ENCODE measurements at regions not wholly inside any gene's neighbourhood (a gene's known extent, or its start where the extent isn't known, plus 50 kb on each side); places are given as distances from the start of the nearest gene placed in this dataset.

DNA sequence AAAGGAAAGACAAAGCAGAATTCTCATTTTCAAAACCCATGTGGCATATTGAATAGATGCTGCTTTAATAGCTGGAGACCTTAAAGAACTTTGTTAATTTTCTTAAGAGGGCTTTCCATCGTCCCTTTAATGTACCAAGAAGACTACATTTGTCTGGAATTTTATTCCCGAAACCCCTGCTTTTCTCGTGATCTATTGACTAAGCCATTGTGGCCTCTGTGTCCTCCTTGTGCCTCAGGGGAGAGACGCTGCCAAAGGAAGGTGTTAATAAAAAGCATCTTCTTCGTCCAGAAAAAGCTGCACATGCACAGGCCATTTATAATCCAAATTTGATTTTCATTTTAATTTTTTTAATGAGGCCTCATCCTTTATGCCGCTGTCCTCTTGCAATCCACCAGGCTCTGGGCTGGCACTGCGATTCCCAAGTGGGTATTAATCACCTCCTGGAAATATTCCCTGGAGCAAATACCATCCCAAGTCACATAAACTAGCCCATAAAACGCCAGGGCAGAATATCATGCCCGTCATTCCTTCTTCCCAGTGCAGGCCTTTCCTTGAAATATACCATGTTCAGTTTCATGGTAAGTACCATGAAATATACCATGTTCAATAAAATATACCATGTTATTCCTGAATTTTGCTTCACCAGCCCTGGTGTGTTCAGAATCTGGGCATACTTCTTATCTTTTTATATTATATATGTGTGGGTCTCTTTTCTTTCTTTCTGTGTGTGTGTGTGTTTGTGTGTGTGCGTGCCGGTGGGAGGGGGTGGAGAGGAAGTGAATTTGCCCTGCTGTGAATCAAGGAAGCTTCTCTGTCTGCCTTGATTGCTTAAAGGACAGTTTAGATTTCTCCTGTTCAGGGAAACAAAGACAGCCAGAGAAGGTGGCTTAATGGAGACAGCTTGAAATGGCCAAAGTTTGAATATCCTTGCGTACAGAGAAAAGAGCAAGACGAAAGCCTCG is 147.6 kb downstream of the PHETA1 start:
- peak; percentile 41 for DNase-seq

DNA sequence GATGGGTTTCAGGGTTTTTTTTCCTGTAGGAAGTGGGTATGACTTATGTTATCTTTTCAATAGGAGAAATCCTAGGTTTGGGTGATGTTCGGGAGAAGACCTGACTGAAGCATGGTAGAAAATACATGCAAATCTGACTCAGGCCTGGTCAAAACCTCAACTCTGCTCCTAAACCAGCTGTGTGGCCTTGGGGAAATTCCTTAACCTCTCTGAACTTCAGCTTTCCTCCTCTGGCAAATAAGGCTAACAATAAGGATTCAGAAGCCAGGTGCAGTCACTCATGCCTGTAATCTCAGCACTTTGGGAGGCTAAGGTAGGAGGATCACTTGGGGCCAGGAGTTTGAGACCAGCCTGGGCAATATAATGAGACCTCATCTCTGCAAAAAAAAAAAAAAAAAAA is 148.5 kb downstream of the PHETA1 start:
- DNase-seq = no peak

DNA sequence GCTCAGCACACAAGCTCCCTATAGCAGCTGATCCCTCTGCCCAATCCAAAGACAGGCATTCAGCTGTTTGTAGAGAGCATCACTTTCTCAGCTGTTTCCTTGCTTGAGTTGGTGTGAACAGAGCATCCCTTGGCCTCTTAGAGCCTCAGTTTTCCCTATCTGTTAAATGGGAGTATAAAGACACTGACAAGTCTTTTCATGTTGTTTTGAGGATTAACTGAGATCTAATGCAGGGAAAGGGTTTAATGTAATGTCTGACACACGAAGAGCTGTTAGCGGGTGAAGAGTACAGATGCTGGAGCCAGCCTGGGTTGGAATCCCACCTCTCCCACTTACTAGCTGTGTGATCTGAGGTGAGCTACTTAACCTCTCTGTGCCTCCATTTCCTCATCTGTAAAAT is 149.5 kb downstream of the PHETA1 start:
- DNase-seq = no peak

DNA sequence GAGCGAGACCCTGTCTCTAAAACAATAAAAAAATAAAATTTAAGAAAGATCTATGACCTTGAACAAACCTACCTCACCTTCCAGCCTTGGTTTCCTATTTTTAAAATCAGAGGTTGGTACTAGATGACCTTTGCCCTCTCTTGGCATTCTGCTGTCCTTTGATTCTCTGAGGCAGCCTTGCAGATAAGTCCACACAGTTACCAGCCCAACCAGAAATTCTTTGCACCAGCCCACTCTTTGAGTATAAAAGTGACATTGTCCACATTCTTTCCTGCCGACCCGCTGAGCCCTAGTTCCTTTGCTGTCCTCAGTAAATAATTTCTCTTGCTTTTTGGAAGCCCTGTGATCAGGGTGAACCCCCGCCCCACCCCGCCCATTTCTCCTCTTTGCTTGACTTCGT is 150.4 kb downstream of the PHETA1 start:
- DNase-seq = no peak

- no peak for DNase-seq
Measured at GRCh38 chr12:111216387-111217159, 152.3 kb downstream of the PHETA1 start.

DNA sequence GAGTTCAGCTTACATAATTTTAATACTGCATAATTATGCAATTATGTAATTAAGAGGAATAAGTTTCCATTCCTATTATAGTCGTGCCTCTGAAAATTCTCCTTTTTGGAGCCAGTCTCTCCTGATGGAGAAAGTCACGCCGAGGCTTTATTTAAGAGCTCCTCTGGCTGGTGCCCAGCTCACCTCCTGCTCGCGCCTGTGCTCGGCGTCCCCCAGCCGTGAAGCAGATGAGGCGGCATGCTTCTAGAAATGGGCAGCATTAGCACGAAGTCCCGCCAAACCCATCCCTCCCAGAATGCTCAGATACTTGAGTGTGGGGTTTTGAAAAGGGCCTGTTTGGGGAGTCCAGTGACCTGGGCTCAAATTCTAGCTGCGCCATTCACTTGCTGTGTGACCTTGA is 153.0 kb downstream of the PHETA1 start:
- no peak for DNase-seq

GRCh38 chr12:111214401-111214800 is 154.5 kb downstream of the PHETA1 start:
- no peak for DNase-seq

GRCh38 chr12:111213561-111213960 is 155.3 kb downstream of the PHETA1 start:
- DNase-seq = no peak

DNA sequence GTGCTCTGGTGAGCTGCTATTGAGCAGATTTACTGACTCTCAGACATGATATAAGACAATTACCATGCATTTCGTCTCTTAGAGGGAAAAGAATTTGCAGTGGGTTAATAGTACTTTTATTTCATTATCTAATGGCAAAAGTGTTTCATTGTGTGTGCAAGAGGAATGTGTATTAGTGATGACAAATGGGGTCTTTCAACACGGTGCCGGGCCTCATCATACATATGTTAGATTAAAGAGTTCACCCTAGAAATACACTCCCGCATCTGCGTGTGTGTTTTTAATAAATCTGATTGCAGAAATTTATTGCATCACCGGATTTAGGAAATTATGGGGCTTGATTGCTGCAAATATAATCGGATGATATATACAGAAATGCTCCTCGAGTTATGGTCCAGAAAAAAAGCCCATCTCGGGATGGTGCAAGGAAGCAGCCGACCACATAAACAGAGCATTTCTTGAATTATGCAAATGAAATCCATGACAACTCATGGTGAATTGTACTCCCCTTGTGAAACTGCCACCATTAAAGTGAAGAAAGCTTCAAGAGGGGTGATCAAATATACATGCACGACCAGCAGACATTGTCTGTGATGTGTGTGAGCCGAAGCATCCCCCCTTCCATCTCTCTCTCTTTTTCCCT is 156.0 kb downstream of the PHETA1 start:
- DNase-seq = no peak

DNA sequence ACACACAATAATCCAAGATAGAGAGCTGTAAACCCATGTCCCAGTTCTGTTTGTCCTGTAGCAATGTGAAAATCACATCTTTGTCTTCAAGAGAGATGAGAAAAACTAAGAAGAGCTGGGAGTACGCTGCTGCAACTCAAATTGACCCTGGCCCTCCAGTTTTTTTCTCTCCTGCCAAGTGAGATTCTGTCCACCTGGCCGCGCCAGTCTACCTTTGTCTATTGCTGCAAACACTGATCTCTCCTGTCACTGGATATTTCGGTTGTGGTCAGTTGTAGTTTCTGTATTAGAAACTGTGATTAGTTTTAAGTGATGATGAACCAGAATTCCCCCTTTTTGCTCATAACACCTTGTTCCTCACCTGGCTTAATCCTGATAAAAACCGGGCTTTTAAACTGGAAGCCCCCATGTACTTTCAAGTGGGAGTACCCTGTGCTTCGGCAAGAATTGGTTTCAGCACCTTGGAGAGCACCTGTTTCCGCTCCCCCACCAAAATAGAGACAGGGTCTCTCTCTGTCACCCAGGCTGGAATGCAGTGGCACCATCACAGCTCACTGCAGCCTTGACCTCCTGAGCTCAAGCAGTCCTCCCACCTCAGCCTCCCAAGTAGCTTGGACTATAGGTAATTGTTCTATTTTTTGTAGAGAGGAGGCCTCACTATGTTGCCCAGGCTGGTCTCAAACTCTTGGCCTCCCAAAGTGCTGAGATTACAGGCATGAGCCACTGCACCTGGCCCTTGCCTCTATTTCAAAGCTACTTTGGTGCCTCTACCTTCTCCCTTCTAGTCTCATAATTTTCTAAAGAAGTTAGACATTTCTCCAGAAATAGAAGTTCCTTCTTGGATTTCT is 156.8 kb downstream of the PHETA1 start:
- peak; percentile 41 for DNase-seq

- DNase-seq = no peak
Measured at GRCh38 chr12:111209811-111210210, 159.1 kb downstream of the PHETA1 start.

DNA sequence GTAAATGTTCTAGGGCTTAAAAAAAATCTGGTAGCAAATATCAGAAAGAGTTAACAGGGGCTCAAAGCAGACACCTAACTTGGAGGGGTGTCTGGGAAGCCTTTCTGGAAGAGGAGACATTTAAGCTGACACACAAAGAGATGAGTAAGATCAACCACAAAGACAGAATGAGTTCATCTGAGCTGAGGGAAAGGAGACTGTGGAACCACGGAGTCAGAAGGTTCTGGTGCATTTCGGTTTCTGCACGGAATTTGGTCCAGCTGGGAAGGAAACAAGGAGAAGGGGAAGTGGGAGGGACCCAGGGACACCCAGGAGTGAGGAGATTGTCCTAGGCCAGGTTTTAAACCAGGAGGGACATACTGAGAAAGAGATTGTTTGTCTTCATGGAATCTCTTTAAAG is 161.1 kb downstream of the PHETA1 start:
- DNase-seq = no peak

- DNase-seq = no peak
Measured at GRCh38 chr12:111204788-111205241, 164.1 kb downstream of the PHETA1 start.

- DNase-seq = no peak
Measured at GRCh38 chr12:111203969-111204368, 164.9 kb downstream of the PHETA1 start.

GRCh38 chr12:111203446-111203845 is 165.4 kb downstream of the PHETA1 start:
- no peak for DNase-seq

DNA sequence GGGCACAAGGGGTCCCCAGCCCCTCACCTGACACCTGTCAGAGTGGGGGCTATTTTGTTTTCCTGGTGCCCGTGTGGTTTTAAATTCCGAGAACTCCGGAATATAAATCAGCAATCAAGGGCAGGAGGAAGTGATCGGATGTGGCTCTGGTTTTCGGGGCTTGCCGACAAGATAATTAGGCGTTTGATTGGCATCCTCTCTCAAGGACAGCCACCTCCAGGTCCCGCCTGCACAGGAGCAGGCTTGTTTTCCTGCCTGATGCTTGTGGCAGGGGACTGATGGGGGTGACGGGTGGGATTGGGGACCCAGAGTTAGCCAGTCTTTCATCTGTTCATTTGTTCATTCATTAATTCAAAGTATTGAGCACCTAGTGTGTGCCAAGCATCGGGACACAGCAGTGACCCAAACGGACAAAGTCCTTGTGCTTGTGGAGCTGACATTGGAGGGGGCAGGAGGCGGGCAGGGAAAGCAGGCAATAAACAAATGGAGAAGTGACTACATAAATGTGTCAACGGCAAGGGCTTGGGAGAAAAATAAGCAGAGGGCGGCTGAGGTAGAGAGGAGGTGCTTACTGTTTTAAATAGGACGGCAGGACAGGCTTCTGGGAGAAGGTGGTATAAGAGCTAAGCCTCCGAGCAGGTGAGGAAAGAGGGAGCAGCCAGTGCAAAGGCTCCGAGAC is 166.5 kb downstream of the PHETA1 start:
- DNase-seq = peak; percentile 15

- DNase-seq = no peak
Measured at GRCh38 chr12:111201495-111202236, 167.2 kb downstream of the PHETA1 start.

DNA sequence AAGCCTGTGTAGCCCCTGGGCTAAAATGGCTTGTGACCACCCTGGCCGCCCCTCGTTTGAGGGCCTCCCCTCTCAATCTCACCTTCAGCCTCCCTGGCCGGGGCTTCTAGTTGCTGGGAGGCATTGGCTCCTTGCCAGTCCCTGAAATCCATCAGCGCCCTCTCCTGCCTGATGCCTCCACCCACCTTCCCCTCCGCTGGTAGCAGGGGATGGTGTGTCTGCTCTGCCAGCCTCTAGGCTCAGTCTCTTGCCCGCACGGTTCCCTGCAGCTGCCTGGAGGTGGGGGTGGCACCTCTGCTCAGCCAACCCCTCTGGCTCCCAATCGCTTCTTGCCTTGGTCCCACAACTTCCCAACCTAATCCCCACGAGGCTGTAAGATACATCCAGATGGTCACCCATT is 167.9 kb downstream of the PHETA1 start:
- no peak for DNase-seq

GRCh38 chr12:111197376-111197944 is 171.4 kb downstream of the PHETA1 start:
- no peak for DNase-seq

DNA sequence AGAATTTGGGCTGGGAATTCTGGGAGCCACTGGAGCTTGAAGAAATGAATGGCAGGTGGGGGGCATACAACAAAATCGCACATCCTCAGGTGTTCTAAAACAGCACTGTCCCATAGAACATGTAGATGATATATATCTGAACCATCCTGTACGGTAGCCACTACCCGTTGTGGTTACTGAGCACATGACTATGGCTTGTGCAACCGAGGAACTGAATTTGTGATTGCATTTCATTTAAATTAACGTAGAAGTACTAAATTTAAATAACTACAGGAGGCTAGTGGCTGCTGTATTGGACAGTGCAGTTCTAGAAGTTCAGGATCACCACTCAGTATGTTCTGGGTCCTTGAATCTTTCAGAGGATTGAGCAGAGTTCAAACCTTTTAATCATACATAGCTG is 172.4 kb downstream of the PHETA1 start:
- peak; percentile 80 for DNase-seq

- DNase-seq = no peak
Measured at GRCh38 chr12:111195316-111195715, 173.6 kb downstream of the PHETA1 start.
